Hepatocyte (in vitro differentiated cells): ENCODE measurements at regions not wholly inside any gene's neighbourhood (a gene's known extent, or its start where the extent isn't known, plus 50 kb on each side); places are given as distances from the start of the nearest gene placed in this dataset.

Experiments used
- DNase-seq: peaks from one replicate; pipeline ENCODE4 v3.0.0-alpha.2; 2016; ENCODE audit warnings: low spot score
- H2AFZ ChIP-seq: fragments of 200-600 bp; sonication (generic); 2 replicates; pipeline ENCODE4 v1.6.0; 2016; ENCODE audit warnings: antibody characterized with exemption, mild to moderate bottlenecking
- H3K27ac ChIP-seq: fragments of 200-600 bp; sonication (generic); 2 replicates; pipeline ENCODE4 v1.5.1; 2016; ENCODE audit warnings: mild to moderate bottlenecking
- H3K27me3 ChIP-seq: fragments of 200-600 bp; sonication (generic); 2 replicates; pipeline ENCODE4 v1.6.1; 2016
- H3K36me3 ChIP-seq: fragments of 200-600 bp; sonication (generic); replicated peaks from 2 replicates; pipeline ENCODE4 v1.5.1; 2016; ENCODE audit warnings: low read depth; ENCODE audit not compliant: insufficient read depth
- H3K4me1 ChIP-seq: fragments of 200-600 bp; sonication (generic); 2 replicates; pipeline ENCODE4 v1.5.1; 2016; ENCODE audit warnings: mild to moderate bottlenecking, moderate library complexity; ENCODE audit not compliant: insufficient read depth
- H3K4me2 ChIP-seq: fragments of 200-600 bp; sonication (generic); 2 replicates; pipeline ENCODE4 v1.6.0; 2016
- H3K4me3 ChIP-seq: fragments of 200-600 bp; sonication (generic); 2 replicates; pipeline ENCODE4 v1.5.1; 2016; ENCODE audit warnings: mild to moderate bottlenecking
- H3K79me2 ChIP-seq: fragments of 200-600 bp; sonication (generic); 2 replicates; pipeline ENCODE4 v1.6.0; 2017; ENCODE audit warnings: mild to moderate bottlenecking
- H3K9me2 ChIP-seq: fragments of 200-600 bp; sonication (generic); replicated peaks from 2 replicates; pipeline ENCODE4 v1.6.0; 2017; ENCODE audit warnings: mild to moderate bottlenecking; ENCODE audit not compliant: insufficient read depth
- H3K9me3 ChIP-seq: fragments of 200-600 bp; sonication (generic); 2 replicates; pipeline ENCODE4 v1.5.1; 2016; ENCODE audit warnings: low read depth, mild to moderate bottlenecking
- H4K20me1 ChIP-seq: fragments of 200-600 bp; sonication (generic); 2 replicates; pipeline ENCODE4 v1.6.0; 2016; ENCODE audit warnings: mild to moderate bottlenecking; ENCODE audit not compliant: insufficient read depth, poor library complexity, severe bottlenecking
- EZH2 ChIP-seq: fragments of 200-600 bp; sonication (generic); IDR thresholded peaks from 2 replicates; pipeline ENCODE4 v1.6.1; 2016; ENCODE audit warnings: antibody characterized with exemption, mild to moderate bottlenecking, borderline replicate concordance
- EZH2phosphoT487 ChIP-seq: fragments of 200-600 bp; sonication (generic); IDR thresholded peaks from one replicate; pipeline ENCODE4 v1.6.1; 2018; ENCODE audit warnings: antibody characterized with exemption, mild to moderate bottlenecking, low read depth, moderate library complexity; ENCODE audit not compliant: unreplicated experiment, severe bottlenecking
- WGBS: methylation state at CpG from one replicate; pipeline ENCODE4 v1.1.6; 2016; ENCODE audit warnings: low lambda C conversion rate; ENCODE audit errors: missing lambda C conversion rate; 5-methylcytosine and 5-hydroxymethylcytosine counted together
- TF ChIP-seq, protein P1 (sequence below): fragments of 200-600 bp; sonication (generic); IDR thresholded peaks from 2 replicates; pipeline ENCODE4 v1.5.1; 2016; ENCODE audit warnings: antibody characterized with exemption, mild to moderate bottlenecking; ENCODE audit not compliant: poor library complexity

- H3K9me2 ChIP-seq = no peaks in the 10 kb centered on the region
- no peak overlapping the region for H3K4me3 ChIP-seq
- no peaks in the 10 kb centered on the region for H3K9me3 ChIP-seq
- no peaks in the 10 kb centered on the region for H3K79me2 ChIP-seq
- no peak for DNase-seq
- H3K27ac ChIP-seq = no peak overlapping the region
- H3K4me2 ChIP-seq = no peak overlapping the region
- no peaks in the 10 kb centered on the region for H3K4me1 ChIP-seq
- no peaks in the 10 kb centered on the region for H4K20me1 ChIP-seq
- H2AFZ ChIP-seq = no peak overlapping the region
- 75% methylated on average over 3 of the region's 3 CpGs for WGBS
- H3K27me3 ChIP-seq = no peaks in the 10 kb centered on the region
- TF ChIP-seq EZH2phosphoT487 = no peak
- TF ChIP-seq, protein P1, sequence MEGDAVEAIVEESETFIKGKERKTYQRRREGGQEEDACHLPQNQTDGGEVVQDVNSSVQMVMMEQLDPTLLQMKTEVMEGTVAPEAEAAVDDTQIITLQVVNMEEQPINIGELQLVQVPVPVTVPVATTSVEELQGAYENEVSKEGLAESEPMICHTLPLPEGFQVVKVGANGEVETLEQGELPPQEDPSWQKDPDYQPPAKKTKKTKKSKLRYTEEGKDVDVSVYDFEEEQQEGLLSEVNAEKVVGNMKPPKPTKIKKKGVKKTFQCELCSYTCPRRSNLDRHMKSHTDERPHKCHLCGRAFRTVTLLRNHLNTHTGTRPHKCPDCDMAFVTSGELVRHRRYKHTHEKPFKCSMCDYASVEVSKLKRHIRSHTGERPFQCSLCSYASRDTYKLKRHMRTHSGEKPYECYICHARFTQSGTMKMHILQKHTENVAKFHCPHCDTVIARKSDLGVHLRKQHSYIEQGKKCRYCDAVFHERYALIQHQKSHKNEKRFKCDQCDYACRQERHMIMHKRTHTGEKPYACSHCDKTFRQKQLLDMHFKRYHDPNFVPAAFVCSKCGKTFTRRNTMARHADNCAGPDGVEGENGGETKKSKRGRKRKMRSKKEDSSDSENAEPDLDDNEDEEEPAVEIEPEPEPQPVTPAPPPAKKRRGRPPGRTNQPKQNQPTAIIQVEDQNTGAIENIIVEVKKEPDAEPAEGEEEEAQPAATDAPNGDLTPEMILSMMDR = no peak
- no peak for TF ChIP-seq EZH2
- H3K36me3 ChIP-seq = no peaks in the 10 kb centered on the region
These were observed 299.4 kb downstream of the UTP18 start for GRCh38 chr17:51559778-51560177.

GRCh38 chr17:51560398-51560797, 300.1 kb downstream of the UTP18 start:
- H2AFZ ChIP-seq = no peak overlapping the region
- no peaks in the 10 kb centered on the region for H4K20me1 ChIP-seq
- H3K9me2 ChIP-seq = no peaks in the 10 kb centered on the region
- H3K79me2 ChIP-seq = no peaks in the 10 kb centered on the region
- DNase-seq = no peak
- no peaks in the 10 kb centered on the region for H3K27me3 ChIP-seq
- TF ChIP-seq EZH2phosphoT487 (no peak), EZH2 (no peak)
- TF ChIP-seq, protein P1 = no peak
- no peak overlapping the region for H3K4me2 ChIP-seq
- H3K4me1 ChIP-seq = no peaks in the 10 kb centered on the region
- H3K27ac ChIP-seq = no peak overlapping the region
- no peaks in the 10 kb centered on the region for H3K36me3 ChIP-seq
- H3K9me3 ChIP-seq = no peaks in the 10 kb centered on the region
- no peak overlapping the region for H3K4me3 ChIP-seq

- DNase-seq = no peak
- H2AFZ ChIP-seq = no peak overlapping the region
- no peak overlapping the region for H3K27ac ChIP-seq
- no peaks in the 10 kb centered on the region for H3K9me2 ChIP-seq
- H3K79me2 ChIP-seq = no peaks in the 10 kb centered on the region
- no peaks in the 10 kb centered on the region for H3K4me1 ChIP-seq
- H3K27me3 ChIP-seq = no peaks in the 10 kb centered on the region
- 86% methylated on average over 3 of the region's 3 CpGs for WGBS
- H4K20me1 ChIP-seq = no peaks in the 10 kb centered on the region
- H3K36me3 ChIP-seq = no peaks in the 10 kb centered on the region
- TF ChIP-seq EZH2 (no peak), EZH2phosphoT487 (no peak)
- TF ChIP-seq, protein P1 = no peak
- H3K9me3 ChIP-seq = no peaks in the 10 kb centered on the region
- H3K4me3 ChIP-seq = no peak overlapping the region
- H3K4me2 ChIP-seq = no peak overlapping the region
These were observed 303.6 kb downstream of the UTP18 start for GRCh38 chr17:51563961-51564360.

GRCh38 chr17:51572115-51572514, 311.8 kb downstream of the UTP18 start:
- Histone ChIP-seq H3K9me2 (no peaks in the 10 kb centered on the region), H3K4me2 (no peak overlapping the region), H3K27ac (no peak overlapping the region), H3K4me3 (no peak overlapping the region), H3K27me3 (no peaks in the 10 kb centered on the region), H3K4me1 (no peaks in the 10 kb centered on the region), H3K79me2 (no peaks in the 10 kb centered on the region), H3K36me3 (no peaks in the 10 kb centered on the region), H3K9me3 (no peaks in the 10 kb centered on the region), H4K20me1 (no peaks in the 10 kb centered on the region), H2AFZ (no peak overlapping the region)
- no peak for TF ChIP-seq EZH2
- no peak for TF ChIP-seq EZH2phosphoT487
- TF ChIP-seq, protein P1 = no peak
- no peak for DNase-seq
